Glomerular endothelial cell (primary cell): ENCODE measurements at regions not wholly inside any gene's neighbourhood (a gene's known extent, or its start where the extent isn't known, plus 50 kb on each side); places are given as distances from the start of the nearest gene placed in this dataset.

ENCODE experiments used
- DNase-seq: peaks from one replicate; pipeline ENCODE4 v3.0.0-alpha.2; 2011; ENCODE audit warnings: low read depth, low spot score; ENCODE audit errors: extremely low read depth

GRCh38 chr2:235287375-235287733, 206.5 kb upstream of the AGAP1 start:
- DNase-seq: no peak

GRCh38 chr2:235291461-235291860, 202.4 kb upstream of the AGAP1 start:
- no peak for DNase-seq

- no peak for DNase-seq
Observed at GRCh38 chr2:235293061-235293460, 200.8 kb upstream of the AGAP1 start.

DNA sequence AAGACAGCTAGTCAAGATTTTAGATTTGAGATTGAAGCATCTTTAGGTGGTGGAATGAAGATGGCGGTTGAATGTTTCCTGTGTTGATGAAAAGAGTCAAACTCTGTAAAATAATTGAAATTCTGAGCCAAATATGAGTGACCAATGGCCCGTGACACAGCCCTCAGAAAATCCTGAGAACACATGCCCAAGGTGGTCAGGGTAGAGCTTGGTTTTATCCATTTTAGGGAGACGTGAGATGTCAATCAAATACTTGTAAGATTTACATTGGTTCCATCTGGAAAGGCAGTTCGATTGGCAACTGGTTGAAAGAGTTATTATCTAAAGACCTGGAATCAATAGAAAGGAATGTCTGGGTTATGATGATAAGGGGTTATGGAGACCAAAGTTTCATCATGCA, 198.0 kb upstream of the AGAP1 start:
- no peak for DNase-seq

DNA sequence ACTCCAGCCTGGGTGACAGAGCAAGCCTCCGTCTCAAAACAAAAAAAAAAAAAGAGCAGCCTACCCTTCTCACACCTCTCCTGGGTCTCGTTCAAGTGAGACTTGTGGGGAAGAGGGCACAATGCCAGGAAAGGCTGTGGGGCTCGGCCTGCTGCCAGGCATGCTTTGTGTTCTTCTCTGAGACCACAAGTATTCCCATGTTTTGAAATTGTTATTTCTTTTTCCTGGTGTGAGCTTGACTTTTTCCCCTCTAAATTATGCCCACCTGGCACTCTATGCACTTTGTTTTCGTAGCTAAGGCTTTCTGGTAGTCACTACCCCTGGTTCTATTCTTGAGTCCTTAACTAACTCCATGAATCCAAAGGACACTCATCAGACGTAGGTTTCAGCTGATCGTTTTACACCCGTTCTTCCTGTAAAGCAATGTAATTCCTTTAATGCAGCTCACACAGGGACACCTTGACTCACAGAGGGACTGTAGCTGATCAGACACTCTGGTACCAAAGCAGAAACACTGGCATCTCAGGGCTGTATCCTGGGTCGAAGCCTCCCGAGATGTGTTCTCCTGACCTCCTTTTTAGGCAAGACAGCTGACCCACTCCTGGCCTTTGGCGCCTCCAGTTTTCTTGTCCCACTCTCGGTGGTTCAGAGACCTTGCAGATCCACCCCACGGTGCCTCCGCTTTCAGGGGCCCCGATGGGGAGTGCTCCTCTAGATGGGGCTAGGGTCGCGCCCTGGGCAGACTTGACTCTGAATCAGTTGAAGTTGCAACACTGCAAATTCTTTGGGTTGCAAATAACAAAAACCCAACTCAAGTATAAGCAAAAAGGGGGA, 193.3 kb upstream of the AGAP1 start:
- no peak for DNase-seq

GRCh38 chr2:235301202-235302076, 192.4 kb upstream of the AGAP1 start:
- no peak for DNase-seq

- DNase-seq: no peak
Observed at GRCh38 chr2:235302263-235302662, 191.6 kb upstream of the AGAP1 start.

DNA sequence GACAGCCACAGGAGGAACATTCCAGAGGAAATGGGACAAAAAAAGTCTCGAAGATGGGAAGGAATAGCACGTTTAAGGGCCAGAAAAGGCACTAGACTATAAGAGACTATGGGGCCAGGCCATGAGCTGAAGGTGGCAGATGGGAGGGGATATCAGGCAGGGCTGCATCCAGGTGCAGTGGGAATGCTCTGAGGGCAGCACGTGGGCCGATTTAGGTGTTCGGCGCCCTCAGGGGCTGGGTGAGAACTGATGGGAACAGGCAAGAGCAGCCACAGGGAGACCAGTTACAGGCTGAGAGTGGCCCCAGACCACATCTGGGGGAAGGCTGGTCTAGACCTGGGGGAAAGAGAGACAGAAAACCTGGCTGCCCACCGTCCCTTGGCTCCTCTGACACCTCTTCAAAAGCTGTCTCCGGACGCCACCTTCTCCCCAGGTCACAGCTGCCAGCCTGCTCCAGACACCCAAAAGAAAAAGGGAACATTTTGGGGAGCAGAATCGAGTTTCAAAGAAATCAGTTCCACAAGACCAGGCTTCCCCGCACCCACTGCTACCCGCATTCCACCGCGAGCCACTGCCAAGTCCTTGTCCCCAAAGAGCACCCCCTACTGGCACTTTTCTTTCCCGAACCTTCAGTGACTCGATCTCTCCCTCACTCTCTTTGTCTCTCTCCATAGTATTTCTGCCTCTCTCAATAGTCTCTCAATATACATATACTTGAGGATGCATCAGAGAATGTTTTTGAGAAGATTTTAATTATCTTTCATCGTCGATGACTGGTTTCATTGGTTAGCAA, 190.1 kb upstream of the AGAP1 start:
- no peak for DNase-seq

DNA sequence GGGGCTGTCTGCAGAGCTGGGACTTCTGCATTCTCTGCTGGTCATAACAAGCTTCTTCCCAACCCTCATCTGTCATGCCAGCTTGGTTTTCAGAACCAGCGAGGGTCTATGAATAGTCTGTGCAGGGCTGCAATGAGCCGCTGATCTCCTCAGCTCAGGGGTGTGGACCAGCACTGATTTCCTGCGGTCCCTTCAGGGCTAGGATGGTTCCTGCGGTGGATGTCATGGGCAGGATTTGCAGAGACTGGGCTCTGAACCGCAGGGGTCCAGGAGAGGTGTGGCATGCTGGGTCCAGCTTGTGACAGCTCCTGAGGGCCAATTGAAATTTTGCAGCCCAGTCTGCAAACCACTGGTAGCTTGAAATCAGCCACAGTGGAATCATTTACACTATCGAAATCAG, 188.2 kb upstream of the AGAP1 start:
- DNase-seq: no peak

DNA sequence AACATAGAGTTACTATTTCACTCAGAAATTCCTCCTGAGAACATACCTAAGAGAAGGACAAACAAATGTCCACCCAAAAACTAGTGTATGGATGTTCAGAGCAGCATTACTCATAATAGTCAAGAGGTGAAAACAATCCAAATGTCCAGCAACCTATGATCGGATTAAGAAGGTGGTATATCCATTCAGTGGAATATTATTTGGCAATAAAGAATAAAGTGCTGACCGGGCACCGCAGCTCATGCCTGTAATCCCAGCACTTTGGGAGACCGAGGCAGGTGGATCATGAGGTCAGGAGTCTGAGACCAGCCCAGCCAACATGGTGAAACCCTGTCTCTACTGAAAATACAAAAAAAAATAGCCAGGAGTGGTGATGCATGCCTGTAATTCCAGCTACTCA, 182.8 kb upstream of the AGAP1 start:
- DNase-seq: no peak

DNA sequence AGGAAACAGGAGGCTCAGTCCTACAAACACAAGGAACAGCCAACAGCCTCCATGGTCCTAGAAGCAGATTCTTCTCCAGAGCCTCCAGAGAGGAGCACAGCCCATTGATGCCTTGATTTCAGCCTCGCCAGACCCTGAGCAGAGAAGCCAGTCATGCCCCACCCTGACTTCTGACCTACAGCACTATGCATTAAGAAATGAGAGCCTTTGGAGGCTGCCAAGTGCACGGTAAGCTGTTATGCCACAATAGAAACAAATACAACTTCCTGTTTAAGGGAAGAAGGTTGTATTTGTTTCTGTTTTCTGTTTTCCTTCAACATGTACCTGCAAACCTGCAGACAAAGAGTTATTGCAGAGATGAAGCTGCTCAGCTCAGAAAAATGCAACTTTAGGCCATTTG, 181.3 kb upstream of the AGAP1 start:
- DNase-seq: no peak

GRCh38 chr2:235314371-235314930, 179.4 kb upstream of the AGAP1 start:
- DNase-seq: no peak

- DNase-seq: no peak
Observed at GRCh38 chr2:235319095-235319494, 174.7 kb upstream of the AGAP1 start.

DNA sequence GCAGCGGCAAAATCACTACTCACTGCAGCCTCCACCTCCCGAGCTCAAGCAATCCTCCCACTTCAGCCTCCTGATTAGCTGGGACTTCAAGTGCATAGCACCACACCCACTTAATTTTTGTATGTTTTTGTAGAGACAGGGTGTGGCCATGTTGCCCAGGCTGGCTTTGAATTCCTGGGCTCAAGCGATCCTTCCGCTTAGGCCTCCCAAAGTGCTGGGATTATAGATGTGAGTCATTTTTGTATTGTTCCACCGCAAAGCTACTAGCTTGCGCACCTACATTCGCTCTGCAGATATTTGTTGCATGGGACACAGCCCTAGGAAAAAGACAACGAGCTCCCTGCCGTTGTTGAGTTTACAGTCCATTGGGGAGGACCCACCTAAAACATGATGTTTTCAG, 173.5 kb upstream of the AGAP1 start:
- no peak for DNase-seq

DNA sequence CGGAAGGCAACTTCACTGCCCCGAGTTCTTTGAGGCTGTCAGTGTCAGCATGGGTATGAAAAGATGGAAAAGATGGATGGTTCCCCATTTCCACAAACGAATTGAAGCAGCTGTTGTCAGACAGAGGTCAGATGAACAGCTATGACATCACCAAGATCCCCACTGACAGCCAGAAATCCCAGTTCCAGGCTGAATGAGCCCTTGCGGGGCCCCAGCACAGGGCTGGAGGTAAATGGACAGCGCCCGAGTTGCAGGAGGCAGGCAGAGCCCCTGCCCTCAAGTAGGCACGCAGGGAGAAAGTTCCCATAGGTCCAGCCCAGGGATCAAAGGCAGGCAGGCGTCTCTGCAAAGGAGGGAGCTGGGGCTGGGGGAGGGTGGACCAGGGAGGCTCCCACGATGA, 169.5 kb upstream of the AGAP1 start:
- DNase-seq: no peak

DNA sequence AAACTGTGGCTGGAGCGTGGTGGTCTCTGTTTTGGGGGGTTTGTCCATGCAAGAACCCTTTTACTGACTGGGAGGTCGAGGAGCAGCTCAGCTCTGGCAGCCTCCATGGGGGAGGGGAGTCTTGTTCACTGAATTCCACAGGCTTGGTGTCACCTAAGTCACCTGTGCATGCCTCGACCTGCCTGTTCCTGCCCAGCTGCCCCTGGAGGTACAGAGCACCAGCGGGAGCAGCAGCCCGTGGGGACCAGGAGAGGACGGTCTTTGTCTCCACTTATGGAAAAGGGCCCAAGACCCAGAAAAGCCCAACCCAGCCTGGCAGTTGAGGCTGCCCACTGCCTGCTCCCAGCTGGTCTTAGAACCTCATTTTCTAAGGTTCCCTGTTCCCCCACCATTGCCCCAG, 168.7 kb upstream of the AGAP1 start:
- DNase-seq: no peak

DNA sequence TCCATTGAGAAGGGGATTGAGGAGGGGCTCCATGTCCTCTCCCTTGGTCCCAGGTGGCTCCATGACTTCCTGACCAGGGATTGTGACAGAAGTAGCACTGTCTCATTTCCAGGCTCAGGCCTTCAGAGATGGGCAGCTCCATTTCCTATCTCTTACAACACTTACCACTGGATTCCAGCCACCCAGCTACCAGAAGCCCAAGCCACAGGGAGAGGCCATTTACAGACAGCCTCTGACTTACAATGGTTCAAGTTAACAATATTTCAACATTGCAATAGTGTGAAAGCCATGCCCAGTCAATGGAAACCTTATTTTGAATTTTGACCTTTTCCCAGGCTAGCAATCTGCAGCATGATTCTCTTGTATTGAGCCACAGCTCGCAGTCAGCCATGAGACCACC, 164.9 kb upstream of the AGAP1 start:
- DNase-seq: no peak

GRCh38 chr2:235330775-235331451, 162.9 kb upstream of the AGAP1 start:
- DNase-seq: no peak

DNA sequence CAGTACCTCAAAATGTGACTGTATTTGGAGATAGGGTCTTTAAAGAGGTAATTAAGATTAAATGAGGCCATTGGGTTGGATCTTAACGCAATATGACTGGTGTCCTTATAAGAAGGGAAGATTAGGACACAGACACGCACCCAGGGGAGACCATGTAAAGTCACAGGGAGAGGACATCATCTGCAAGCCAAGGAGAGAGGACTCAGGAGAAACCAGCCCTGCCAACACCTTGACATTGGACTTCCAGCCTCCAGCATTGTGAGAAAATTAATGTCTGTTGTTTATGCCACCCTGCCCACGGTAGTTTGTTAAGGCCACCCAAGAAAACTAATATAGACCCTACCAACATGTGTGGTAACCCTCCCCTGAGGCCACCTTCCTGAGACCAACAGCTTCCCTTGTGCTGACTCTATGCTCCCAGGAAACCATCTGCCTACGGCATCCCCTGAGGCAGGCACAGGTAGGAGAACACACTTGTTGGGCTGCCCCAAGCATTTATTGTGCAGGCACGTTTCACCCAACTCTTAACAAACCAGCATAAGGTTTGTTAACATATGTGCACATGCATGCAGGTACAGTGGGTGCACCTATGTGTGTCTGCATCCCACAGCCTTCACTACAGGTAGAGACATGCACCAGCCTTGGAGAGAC, 161.5 kb upstream of the AGAP1 start:
- no peak for DNase-seq

DNA sequence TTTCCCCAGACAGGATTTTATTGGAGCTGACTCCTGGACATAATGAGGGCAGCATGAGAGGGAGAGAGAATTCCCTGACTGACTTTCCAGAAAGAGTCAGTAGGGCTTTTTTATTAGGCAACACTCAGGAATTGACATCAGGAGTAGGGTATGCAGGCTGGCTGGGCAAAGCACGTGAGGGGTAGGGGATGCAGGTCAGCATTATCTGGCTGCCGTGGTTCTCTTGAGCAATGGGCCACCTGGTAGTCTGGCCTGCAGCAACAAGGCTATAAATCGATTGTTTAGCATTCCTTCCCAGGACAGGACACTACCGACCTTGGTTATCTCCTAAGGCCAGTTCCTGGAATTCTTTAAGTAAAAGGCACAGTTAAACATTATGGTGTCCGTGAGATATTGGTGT, 160.8 kb upstream of the AGAP1 start:
- no peak for DNase-seq
